Muscle layer of colon (tissue), 2 donors: ENCODE measurements at regions not wholly inside any gene's neighbourhood (a gene's known extent, or its start where the extent isn't known, plus 50 kb on each side); places are given as distances from the start of the nearest gene placed in this dataset.
"Not testable (repeated sequence)": the region's sequence is repeated elsewhere in the genome, so short reads cannot be mapped to it uniquely, and the experiment has no call there.

Experiments
- H3K27ac ChIP-seq: one replicate; pipeline ENCODE4 v1.7.0; 2013; ENCODE audit warnings: low read depth, mild to moderate bottlenecking, low read length, moderate library complexity
- H3K27me3 ChIP-seq, 2 donors: one replicate each; pipeline ENCODE4 v1.7.0; 2013; ENCODE audit warnings: low read length in 2 of 2, mild to moderate bottlenecking in 2 of 2; ENCODE audit not compliant: insufficient read depth in 2 of 2, control insufficient read depth in 1 of 2
- H3K36me3 ChIP-seq: one replicate; pipeline ENCODE4 v1.7.0; 2013; ENCODE audit warnings: mild to moderate bottlenecking, low read length; ENCODE audit not compliant: insufficient read depth
- H3K4me1 ChIP-seq: one replicate; pipeline ENCODE4 v1.7.0; 2013; ENCODE audit warnings: mild to moderate bottlenecking, low read length; ENCODE audit not compliant: insufficient read depth
- H3K4me3 ChIP-seq, 2 donors: one replicate each; pipeline ENCODE4 v1.7.0; 2013; ENCODE audit warnings: low read length in 2 of 2, low read depth in 1 of 2, mild to moderate bottlenecking in 1 of 2, moderate library complexity in 1 of 2
- H3K9ac ChIP-seq: one replicate; pipeline ENCODE4 v1.7.0; 2013; ENCODE audit warnings: low read length
- H3K9me3 ChIP-seq: one replicate; pipeline ENCODE4 v1.7.0; 2013; ENCODE audit warnings: mild to moderate bottlenecking, low read length
- donor health status: abdominal sarcoma.
- donor health status: Adenocarcinoma of cecum.

- H3K36me3 ChIP-seq, result no peaks in the 10 kb centered on the region
- no peak overlapping the region for H3K4me3 ChIP-seq
- H3K27ac ChIP-seq, result no peak overlapping the region
- no peak overlapping the region for H3K9ac ChIP-seq
- H3K4me1 ChIP-seq, result peaks cover 20% of the 10 kb centered on the region
- no peaks in the 10 kb centered on the region for H3K27me3 ChIP-seq
- no peaks in the 10 kb centered on the region for H3K9me3 ChIP-seq
Observed at GRCh38 chr1:173301507-173301906, 94.4 kb upstream of the TNFSF4 start.

GRCh38 chr1:173302366-173302765 is 95.2 kb upstream of the TNFSF4 start:
- Histone ChIP-seq H3K27ac (no peak overlapping the region), H3K27me3 (no peaks in the 10 kb centered on the region), H3K36me3 (no peaks in the 10 kb centered on the region), H3K9ac (no peak overlapping the region), H3K9me3 (no peaks in the 10 kb centered on the region), H3K4me3 (no peak overlapping the region), H3K4me1 (peaks cover 11% of the 10 kb centered on the region)

GRCh38 chr1:173302890-173303829 is 96.0 kb upstream of the TNFSF4 start:
- Histone ChIP-seq H3K27ac (no peak overlapping the region), H3K4me1 (peaks cover 4% of the 10 kb centered on the region), H3K9ac (no peak overlapping the region), H3K27me3 (no peaks in the 10 kb centered on the region), H3K36me3 (no peaks in the 10 kb centered on the region), H3K4me3 (no peak overlapping the region), H3K9me3 (no peaks in the 10 kb centered on the region)

- Histone ChIP-seq H3K9me3 (no peaks in the 10 kb centered on the region), H3K4me3 (no peak overlapping the region), H3K27ac (no peak overlapping the region), H3K27me3 (no peaks in the 10 kb centered on the region), H3K4me1 (no peaks in the 10 kb centered on the region), H3K9ac (no peak overlapping the region), H3K36me3 (no peaks in the 10 kb centered on the region)
Observed at GRCh38 chr1:173303984-173304383, 96.9 kb upstream of the TNFSF4 start.

GRCh38 chr1:173304529-173305227 is 97.5 kb upstream of the TNFSF4 start:
- no peak overlapping the region for H3K27ac ChIP-seq
- H3K27me3 ChIP-seq, result no peaks in the 10 kb centered on the region
- no peaks in the 10 kb centered on the region for H3K4me1 ChIP-seq
- no peak overlapping the region for H3K4me3 ChIP-seq
- no peaks in the 10 kb centered on the region for H3K36me3 ChIP-seq
- H3K9me3 ChIP-seq, result no peaks in the 10 kb centered on the region
- no peak overlapping the region for H3K9ac ChIP-seq

GRCh38 chr1:173307845-173308244 is 100.7 kb upstream of the TNFSF4 start:
- no peaks in the 10 kb centered on the region for H3K36me3 ChIP-seq
- H3K4me1 ChIP-seq, result no peaks in the 10 kb centered on the region
- no peak overlapping the region for H3K27ac ChIP-seq
- no peak overlapping the region for H3K4me3 ChIP-seq
- no peaks in the 10 kb centered on the region for H3K27me3 ChIP-seq
- H3K9me3 ChIP-seq, result no peaks in the 10 kb centered on the region
- no peak overlapping the region for H3K9ac ChIP-seq

- Histone ChIP-seq H3K27me3 (no peaks in the 10 kb centered on the region), H3K9me3 (no peaks in the 10 kb centered on the region), H3K4me1 (no peaks in the 10 kb centered on the region)
Observed at GRCh38 chr1:173314656-173315055, 107.5 kb upstream of the TNFSF4 start.

GRCh38 chr1:173315296-173315695 is 108.2 kb upstream of the TNFSF4 start:
- H3K9me3 ChIP-seq, result no peaks in the 10 kb centered on the region

More at GRCh38 chr1:173314656-173315055, 107.5 kb upstream of the TNFSF4 start:
- Histone ChIP-seq H3K27ac (no peak overlapping the region), H3K36me3 (no peaks in the 10 kb centered on the region), H3K4me3 (no peak overlapping the region), H3K9ac (no peak overlapping the region)

GRCh38 chr1:173318788-173319187 is 111.7 kb upstream of the TNFSF4 start:
- H3K27ac ChIP-seq, result no peak overlapping the region
- H3K9ac ChIP-seq, result no peak overlapping the region
- no peaks in the 10 kb centered on the region for H3K27me3 ChIP-seq
- H3K4me3 ChIP-seq, result no peak overlapping the region
- no peaks in the 10 kb centered on the region for H3K4me1 ChIP-seq
- no peaks in the 10 kb centered on the region for H3K36me3 ChIP-seq
- no peaks in the 10 kb centered on the region for H3K9me3 ChIP-seq

More at GRCh38 chr1:173315296-173315695, 108.2 kb upstream of the TNFSF4 start:
- Histone ChIP-seq H3K4me3 (no peak overlapping the region), H3K9ac (no peak overlapping the region), H3K27ac (no peak overlapping the region), H3K36me3 (no peaks in the 10 kb centered on the region), H3K27me3 (no peaks in the 10 kb centered on the region), H3K4me1 (no peaks in the 10 kb centered on the region)

GRCh38 chr1:173324352-173324751 is 117.2 kb upstream of the TNFSF4 start:
- not testable (repeated sequence) for H3K4me3 ChIP-seq, H3K9me3 ChIP-seq, H3K27me3 ChIP-seq, H3K36me3 ChIP-seq, H3K9ac ChIP-seq, H3K27ac ChIP-seq, H3K4me1 ChIP-seq

- H3K36me3 ChIP-seq, H3K9me3 ChIP-seq, H3K4me3 ChIP-seq, H3K9ac ChIP-seq, H3K27me3 ChIP-seq, H3K27ac ChIP-seq: not testable (repeated sequence)
- H3K4me1 ChIP-seq, result peaks cover 12% of the 10 kb centered on the region
Observed at GRCh38 chr1:173327987-173328386, 120.9 kb upstream of the TNFSF4 start.
